Cardiac muscle cell (in vitro differentiated cells and primary cell): ENCODE measurements at regions not wholly inside any gene's neighbourhood (a gene's known extent, or its start where the extent isn't known, plus 50 kb on each side); places are given as distances from the start of the nearest gene placed in this dataset.

Experiments
- DNase-seq, 2 donors: peaks; one replicate each; pipeline versions ENCODE4 v3.0.0 to v3.0.0-alpha.2; 2010 to 2017; ENCODE audit warnings: low read depth in 1 of 2, low spot score in 1 of 2
- H3K27ac ChIP-seq: fragments of 200-600 bp; sonication (generic); 2 replicates; pipeline ENCODE4 v1.5.1; 2016
- H3K27me3 ChIP-seq: fragments of 200-600 bp; sonication (generic); 2 replicates; pipeline ENCODE4 v1.6.0; 2016; ENCODE audit warnings: control low read depth
- H3K36me3 ChIP-seq: fragments of 200-600 bp; sonication (generic); 2 replicates; pipeline ENCODE4 v1.5.1; 2016; ENCODE audit warnings: control low read depth
- H3K4me1 ChIP-seq: fragments of 200-600 bp; sonication (generic); 2 replicates; pipeline ENCODE4 v1.8.1; 2017; ENCODE audit warnings: low read depth, mild to moderate bottlenecking, mixed run types
- H3K4me3 ChIP-seq: fragments of 200-600 bp; sonication (generic); 2 replicates; pipeline ENCODE4 v1.5.1; 2016; ENCODE audit warnings: mild to moderate bottlenecking
- H3K9me3 ChIP-seq: fragments of 200-600 bp; sonication (generic); 2 replicates; pipeline ENCODE4 v1.5.1; 2017; ENCODE audit warnings: low read depth, mild to moderate bottlenecking, control low read depth
- CTCF ChIP-seq: IDR thresholded peaks from 2 replicates; pipeline ENCODE4 v1.5.1; 2012; ENCODE audit warnings: low read depth, mild to moderate bottlenecking, low read length

- Histone ChIP-seq H3K4me1 (no peaks in the 10 kb centered on the region), H3K4me3 (no peak overlapping the region), H3K36me3 (no peaks in the 10 kb centered on the region), H3K9me3 (no peaks in the 10 kb centered on the region), H3K27me3 (peaks cover 44% of the 10 kb centered on the region), H3K27ac (no peak overlapping the region)
- no peak for TF ChIP-seq CTCF
- no peak for DNase-seq
Observed at GRCh38 chr20:63087872-63088680, 81.3 kb upstream of the BHLHE23 start.

GRCh38 chr20:63087236-63087871 lies 80.6 kb upstream of the BHLHE23 start:
- Histone ChIP-seq H3K9me3 (no peaks in the 10 kb centered on the region), H3K4me1 (no peaks in the 10 kb centered on the region), H3K27ac (no peak overlapping the region), H3K4me3 (no peak overlapping the region), H3K27me3 (peaks cover 42% of the 10 kb centered on the region), H3K36me3 (no peaks in the 10 kb centered on the region)
- no peak for DNase-seq
- no peak for TF ChIP-seq CTCF

- no peak for DNase-seq
- Histone ChIP-seq H3K27ac (no peak overlapping the region), H3K36me3 (no peaks in the 10 kb centered on the region), H3K9me3 (no peaks in the 10 kb centered on the region), H3K4me1 (no peaks in the 10 kb centered on the region), H3K4me3 (no peak overlapping the region), H3K27me3 (peaks cover 41% of the 10 kb centered on the region)
- no peak for TF ChIP-seq CTCF
Observed at GRCh38 chr20:63086421-63087235, 79.9 kb upstream of the BHLHE23 start.

GRCh38 chr20:63085151-63085861 lies 78.5 kb upstream of the BHLHE23 start:
- TF ChIP-seq CTCF: no peak
- DNase-seq: no peak
- H3K27me3 ChIP-seq: peaks cover 41% of the 10 kb centered on the region
- H3K27ac ChIP-seq: no peak overlapping the region
- no peaks in the 10 kb centered on the region for H3K9me3 ChIP-seq
- H3K36me3 ChIP-seq: no peaks in the 10 kb centered on the region
- no peaks in the 10 kb centered on the region for H3K4me1 ChIP-seq
- no peak overlapping the region for H3K4me3 ChIP-seq

GRCh38 chr20:63084563-63084927 lies 77.8 kb upstream of the BHLHE23 start:
- TF ChIP-seq CTCF: no peak
- Histone ChIP-seq H3K27me3 (peaks cover 39% of the 10 kb centered on the region), H3K27ac (no peak overlapping the region), H3K36me3 (no peaks in the 10 kb centered on the region), H3K9me3 (no peaks in the 10 kb centered on the region), H3K4me1 (no peaks in the 10 kb centered on the region), H3K4me3 (no peak overlapping the region)
- no peak for DNase-seq
